GM12873 (cell line): ENCODE measurements at regions not wholly inside any gene's neighbourhood (a gene's known extent, or its start where the extent isn't known, plus 50 kb on each side); places are given as distances from the start of the nearest gene placed in this dataset.

Source experiments
- CTCF ChIP-seq: IDR thresholded peaks from 2 replicates; pipeline ENCODE4 v1.5.1; 2012; ENCODE audit warnings: low read depth, mild to moderate bottlenecking, moderate library complexity, low read length, control low read depth; ENCODE audit not compliant: insufficient read depth; ENCODE audit errors: missing control alignments

GRCh38 chr3:72276806-72277205 is 491.9 kb upstream of the PROK2 start:
- no peak for TF ChIP-seq CTCF

GRCh38 chr3:72275331-72275751 is 490.4 kb upstream of the PROK2 start:
- TF ChIP-seq CTCF = no peak

- TF ChIP-seq CTCF = no peak
Measured at GRCh38 chr3:72274493-72275330, 489.8 kb upstream of the PROK2 start.

GRCh38 chr3:72273615-72274014 is 488.7 kb upstream of the PROK2 start:
- no peak for TF ChIP-seq CTCF

- no peak for TF ChIP-seq CTCF
Measured at GRCh38 chr3:72272356-72272755, 487.4 kb upstream of the PROK2 start.

GRCh38 chr3:72271923-72272322 is 487.0 kb upstream of the PROK2 start:
- TF ChIP-seq CTCF = no peak

GRCh38 chr3:72271216-72271615 is 486.3 kb upstream of the PROK2 start:
- TF ChIP-seq CTCF = no peak
